NCI-H1417 (cell line): ENCODE measurements at regions not wholly inside any gene's neighbourhood (a gene's known extent, or its start where the extent isn't known, plus 50 kb on each side); places are given as distances from the start of the nearest gene placed in this dataset.

Experiments used
- DNase-seq, 3 experiments: peaks; one replicate each; lab custom pipeline; 2025; lab: John Stamatoyannopoulos, UW

DNA sequence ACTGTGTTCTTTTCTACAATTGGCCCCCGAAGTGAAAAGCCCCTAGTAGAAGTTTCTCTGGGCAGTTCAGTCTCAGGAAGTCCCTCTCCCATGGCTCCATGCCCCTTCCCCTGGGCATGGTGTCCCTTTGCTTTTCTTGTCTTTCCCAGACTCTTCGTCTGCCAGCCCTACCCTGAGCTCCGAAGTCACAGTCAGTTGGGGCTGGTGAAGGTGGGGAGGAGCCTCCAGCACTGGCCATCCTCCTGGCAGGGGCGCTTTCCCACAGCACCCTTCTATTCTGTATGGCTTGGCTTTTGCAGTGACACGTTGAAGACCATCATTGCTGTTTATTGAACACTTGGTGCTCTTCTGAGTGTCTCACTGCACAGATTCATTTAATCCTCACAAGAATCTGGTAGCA, 195.1 kb upstream of the CADM1 start:
- no peak for DNase-seq

DNA sequence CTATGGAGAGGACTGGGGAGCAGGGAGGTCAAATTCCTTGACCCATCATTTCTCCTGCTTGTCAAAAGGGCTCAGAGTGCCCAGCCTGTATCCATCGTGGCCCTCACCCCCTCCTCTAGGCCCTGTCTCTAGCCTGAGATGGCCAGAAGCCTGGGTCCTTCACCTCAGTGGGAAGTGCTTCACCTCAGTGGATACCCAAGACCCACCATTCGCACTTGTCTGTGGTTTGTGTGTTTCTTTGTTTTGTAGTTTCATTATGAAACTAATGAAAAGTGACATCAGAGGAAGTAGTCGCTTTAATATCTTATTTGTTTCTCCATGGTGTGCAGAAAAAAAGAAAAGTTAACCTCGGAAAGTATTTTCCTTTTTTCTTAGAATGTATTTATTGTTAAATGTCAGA, 194.0 kb upstream of the CADM1 start:
- DNase-seq: no peak

DNA sequence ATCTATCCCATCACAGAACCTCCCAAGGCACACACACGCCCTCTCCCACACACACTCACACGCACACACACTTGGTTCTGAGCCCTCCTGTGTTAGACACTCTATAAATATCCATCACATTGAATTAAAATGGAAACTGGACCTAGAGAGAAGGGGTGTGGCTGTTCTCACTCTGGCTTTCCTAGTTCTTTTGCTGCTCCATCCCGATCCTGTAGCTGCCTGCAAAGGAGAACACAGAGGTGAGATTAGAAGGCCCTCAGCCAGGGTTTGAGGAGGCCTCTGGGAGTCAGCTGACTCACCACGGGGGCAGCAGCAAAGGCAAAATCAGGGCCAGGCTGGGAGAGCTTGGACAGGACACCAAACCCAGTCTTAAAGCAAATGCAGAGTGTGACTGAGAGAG, 192.3 kb upstream of the CADM1 start:
- no peak for DNase-seq

DNA sequence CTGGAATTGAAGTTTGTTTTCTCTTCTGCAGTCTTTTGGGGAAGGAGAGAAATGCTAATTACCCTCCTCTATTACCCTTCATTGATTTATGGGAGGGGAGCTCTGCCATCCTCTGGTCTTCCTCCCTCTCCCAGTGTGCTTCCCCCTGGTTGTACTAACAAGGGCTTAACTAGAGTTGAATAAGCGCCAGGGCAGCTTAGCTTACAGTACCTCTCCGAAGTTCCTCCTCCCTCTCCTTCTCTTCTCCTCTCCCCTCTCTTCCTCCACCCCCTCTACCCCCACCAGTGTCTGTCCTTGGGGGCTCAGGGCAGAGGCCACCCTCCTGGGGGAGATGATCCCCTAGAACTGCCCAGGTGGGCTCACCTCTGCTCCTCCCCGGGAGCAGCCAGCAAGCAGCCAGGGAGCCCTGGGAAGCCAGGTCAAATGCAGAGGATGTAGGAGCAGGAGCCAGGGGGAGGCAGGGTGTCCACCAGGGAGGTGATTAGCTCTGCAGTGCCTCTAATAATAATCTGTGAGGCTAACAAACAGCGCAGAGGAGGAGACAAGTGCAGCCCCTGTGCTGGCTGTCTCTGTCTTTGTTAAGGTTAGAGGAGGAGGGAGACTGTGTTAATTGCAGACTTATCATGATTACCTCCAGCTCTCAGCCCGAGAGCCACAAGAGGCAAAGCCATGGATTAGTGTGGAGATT, 191.6 kb upstream of the CADM1 start:
- DNase-seq: peak in 2 of 3 experiments; percentile 69 to 90

DNA sequence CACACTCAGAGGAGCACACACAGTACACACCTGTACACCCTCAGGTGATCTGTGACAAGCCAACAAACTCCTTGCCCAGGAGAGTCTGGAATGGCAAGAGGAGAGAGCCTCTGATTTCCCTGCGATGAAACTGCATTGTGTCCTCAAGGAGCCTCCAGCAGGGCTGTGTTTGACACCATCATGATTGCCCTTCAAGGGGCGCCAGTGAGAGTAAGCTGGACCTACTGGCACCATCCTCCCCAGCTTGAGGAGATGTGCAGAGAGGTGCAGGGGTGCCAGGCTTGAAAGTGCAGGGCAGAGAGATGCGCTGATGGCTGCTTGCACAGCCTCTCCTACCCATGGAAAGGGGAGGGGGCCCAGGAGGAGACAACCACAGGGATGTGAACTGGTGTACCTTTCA, 188.8 kb upstream of the CADM1 start:
- no peak for DNase-seq

DNA sequence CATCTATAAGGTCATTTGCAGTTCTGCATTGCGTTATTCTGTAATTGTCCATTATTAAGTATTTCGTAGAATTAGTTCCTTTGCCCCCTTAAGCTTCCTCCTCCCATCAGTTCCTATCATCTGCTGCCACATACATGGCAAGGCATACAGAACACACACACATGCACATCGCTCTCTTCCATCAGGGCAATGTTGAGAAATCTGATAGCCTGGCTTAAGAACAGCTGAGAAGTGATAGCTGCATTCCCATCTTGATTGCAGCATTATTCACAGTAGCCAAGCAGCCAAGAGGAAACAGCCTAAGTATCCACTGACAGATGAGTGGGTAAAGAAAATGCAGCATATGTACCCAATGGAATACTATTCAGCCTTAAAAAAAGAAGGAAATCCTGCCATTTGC, 186.8 kb upstream of the CADM1 start:
- no peak for DNase-seq

DNA sequence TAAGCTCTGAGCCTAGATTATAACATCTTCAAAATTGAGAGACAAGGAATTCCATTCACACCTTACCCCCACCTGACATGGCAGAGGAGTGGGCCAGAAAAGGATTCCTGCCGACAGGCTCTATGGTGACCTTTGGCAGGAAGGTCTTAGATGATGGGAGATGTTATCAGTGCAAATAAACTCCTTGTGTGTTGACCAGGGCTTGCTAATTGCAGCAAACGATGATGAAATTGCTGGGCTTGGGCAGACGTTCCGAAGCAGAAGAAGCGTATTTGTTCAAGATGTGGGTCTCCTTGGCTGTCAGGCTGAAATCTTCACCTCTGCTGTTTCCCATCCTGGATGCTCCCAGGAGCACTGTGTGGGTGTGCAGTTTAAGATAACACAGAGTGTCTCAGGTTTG, 183.7 kb upstream of the CADM1 start:
- DNase-seq: no peak

DNA sequence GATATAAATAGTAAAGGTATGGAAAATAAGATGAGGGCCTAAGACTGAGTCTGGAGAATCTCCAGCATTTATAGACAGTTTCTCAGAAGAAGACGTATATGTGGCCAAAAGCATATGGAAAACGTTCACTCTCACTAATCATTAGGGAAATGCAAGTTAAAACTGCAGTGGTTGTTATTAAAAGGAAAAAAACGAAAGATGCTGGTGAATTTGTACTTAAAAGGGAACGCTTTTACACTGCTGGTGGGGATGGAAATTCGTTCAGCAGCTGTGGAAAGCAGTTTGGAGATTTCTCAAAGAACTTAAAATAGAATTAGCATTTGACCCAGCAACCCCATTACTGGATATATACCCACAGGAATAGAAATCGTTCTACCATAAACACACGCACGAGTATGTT, 180.5 kb upstream of the CADM1 start:
- DNase-seq: no peak

DNA sequence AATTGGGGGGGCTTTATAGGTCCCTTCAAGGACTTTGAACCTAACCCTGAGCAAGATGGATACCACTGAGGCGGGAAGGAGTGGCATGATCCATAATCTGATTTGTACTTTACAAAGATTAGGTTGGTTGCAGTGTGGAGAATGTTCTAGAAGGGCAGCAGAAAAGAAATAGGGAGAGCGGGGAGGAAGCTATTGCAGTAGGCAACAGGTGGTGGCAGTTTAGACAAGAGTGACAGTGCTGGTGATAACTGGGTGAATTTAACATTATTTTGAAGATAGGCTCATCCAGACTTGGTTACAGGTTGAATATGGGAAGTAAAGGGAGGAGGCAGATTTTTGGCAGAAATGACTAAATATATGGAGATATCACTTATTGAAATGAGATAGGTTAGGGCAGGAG, 179.9 kb upstream of the CADM1 start:
- no peak for DNase-seq

DNA sequence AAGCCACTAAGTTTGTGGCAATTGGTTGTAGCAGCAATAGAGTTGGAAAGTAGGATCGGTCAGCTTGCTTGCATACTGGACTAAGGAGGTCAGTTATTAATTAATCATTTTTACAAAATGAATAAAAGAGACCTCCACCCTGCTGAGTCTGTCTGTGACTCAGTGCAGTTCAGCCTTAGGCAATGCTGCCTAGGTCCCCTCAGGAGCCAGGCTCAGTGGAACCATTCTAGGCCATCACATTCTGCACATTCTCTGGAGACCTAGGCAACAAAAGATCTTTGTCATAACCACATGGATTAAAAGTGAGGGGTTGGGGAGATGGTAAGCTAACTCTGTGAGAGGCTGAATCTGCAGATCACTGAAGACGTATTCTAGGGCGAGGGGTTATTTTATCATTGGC, 178.7 kb upstream of the CADM1 start:
- no peak for DNase-seq

DNA sequence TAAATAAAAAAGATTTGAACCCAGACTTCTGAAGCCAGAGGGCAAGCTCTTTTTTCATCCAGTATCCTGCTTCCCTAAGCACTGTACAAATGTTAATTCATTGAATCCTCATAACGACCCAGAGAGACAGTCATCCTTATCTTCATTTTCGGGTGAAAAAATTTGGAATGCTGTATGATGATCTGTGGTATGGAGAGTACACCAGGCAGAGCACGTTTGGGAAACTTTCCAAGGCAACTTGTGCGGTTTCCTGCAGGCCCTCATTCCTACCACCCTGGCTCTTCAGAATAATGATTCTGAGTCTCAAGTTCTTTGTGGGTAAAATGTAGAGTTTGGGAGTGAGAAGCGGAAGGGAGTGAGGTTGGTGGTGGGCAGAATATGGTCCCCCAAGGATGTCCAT, 177.9 kb upstream of the CADM1 start:
- DNase-seq: no peak

DNA sequence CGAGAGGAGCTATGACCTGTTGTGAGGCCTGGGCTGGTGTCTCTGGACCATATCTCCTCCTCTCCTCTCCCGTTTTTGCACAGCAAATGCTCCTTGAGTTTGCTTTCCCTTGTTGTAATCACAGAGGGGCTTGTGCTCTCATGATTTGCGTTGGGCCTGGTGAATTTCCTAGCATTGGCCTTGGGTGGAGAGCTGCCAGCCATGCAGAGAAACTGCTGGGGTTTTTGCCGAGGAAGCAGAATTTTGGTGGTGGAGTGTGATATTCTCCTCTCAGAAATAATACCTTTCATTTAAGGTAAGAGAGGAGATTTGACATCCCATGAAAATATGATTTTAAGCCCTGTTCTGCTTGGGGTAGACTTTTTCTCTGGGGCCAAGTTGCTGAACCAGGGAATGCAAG, 175.7 kb upstream of the CADM1 start:
- no peak for DNase-seq

DNA sequence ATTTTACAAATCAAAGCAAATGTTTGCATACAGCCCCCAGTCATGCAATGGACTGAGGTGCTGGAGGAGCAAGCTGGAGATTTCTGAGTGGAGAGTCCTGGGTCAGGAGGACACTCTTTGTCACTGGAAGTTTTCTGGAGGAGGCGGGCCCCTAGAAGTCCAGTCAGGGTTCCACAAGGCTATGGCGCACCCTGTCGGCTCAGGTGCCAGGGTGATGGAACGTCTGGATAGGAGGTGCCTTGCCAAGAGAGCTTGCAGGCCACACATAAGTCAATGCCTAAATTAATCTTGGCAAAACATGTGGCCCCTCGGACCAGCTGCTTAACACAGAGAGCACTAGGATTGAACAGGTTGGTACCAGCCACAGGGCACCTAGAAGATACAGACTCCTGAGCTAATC, 174.7 kb upstream of the CADM1 start:
- DNase-seq: peak in 1 of 3 experiments; percentile 74

DNA sequence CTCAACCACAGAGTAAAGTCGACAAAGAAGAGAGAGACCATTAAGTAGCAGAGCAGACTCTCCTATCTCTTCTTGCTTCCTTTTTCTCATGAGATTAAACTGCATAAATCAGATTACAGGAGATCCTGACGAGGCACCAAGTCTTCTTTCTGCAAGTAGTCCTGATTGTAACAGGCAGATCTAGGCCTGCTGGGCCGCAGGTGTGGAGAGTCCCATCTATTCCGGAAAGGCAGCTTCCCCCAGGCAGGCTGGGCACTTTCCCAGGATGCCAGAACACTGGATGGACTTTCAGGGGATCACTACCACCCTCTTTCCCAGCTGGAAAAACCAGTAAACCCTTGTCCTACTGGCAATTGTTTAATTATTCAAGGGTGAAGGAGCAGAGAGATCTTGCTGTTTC, 173.0 kb upstream of the CADM1 start:
- no peak for DNase-seq

DNA sequence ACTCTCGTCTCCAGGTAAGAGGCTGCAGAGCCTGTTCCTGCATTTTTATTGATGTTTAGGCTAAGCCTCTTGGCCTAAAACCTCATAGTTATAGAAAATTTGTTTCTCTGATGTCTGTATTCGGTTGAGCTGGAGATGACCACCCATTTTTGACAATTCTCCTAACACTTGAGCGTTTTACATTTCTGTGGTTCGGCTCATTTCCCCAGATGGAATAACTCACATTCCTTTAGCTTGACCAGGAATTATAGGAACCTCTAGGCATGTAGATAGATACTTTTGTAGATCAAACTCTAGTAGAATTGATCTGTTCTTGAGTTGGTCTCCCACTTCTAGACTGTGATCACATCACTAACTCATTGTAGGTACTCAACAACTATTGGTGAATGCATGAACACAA, 172.6 kb upstream of the CADM1 start:
- DNase-seq: peak in 1 of 3 experiments; percentile 43

DNA sequence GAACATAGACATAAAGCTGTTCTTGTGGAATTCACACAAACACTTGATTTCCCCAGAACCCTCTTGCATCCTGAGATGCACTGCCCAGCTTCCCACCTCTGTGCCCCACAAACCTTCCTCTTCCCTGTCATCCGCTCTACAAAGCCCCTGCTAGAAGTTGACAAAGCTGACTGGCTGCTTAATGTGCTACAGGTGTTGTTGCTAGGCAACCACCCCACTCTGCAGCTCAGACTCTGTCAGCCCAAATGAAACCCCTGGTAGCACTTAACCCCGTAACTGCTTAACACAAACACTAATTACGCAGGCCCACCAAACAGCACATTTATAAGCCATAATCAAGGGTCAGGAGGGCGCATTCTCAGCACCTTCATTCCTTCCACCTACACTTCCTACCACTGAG, 172.0 kb upstream of the CADM1 start:
- peak; percentile 9 to 91 (median 72) for DNase-seq

DNA sequence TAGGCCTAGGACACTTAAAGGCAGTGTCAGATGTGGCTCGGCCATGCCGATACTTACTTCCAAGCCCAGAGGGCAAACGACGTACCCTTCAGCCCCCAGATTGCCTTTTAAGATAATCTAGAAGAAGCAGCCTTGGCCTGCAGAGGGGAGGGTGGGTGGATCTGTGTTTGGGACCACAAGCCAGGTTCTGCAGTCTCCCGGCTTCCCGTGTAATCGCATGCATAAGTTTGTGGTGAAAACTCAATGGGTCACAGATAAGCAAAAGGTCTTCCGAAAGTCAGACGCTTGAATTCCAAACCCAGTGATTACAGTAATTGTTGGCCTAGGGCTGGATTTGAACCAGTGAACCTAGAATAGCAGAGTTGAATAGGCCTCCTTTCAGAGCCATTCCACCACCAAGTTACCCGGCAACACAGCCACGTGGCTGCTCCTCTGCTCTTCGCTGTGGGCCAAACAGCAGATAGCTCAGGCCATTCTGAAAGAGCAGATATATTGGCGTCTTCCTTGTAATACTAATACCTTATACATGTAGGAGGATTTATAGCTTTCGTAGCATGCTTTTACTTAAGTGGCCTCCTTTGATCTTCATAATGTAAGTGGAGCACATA, 170.8 kb upstream of the CADM1 start:
- no peak for DNase-seq

DNA sequence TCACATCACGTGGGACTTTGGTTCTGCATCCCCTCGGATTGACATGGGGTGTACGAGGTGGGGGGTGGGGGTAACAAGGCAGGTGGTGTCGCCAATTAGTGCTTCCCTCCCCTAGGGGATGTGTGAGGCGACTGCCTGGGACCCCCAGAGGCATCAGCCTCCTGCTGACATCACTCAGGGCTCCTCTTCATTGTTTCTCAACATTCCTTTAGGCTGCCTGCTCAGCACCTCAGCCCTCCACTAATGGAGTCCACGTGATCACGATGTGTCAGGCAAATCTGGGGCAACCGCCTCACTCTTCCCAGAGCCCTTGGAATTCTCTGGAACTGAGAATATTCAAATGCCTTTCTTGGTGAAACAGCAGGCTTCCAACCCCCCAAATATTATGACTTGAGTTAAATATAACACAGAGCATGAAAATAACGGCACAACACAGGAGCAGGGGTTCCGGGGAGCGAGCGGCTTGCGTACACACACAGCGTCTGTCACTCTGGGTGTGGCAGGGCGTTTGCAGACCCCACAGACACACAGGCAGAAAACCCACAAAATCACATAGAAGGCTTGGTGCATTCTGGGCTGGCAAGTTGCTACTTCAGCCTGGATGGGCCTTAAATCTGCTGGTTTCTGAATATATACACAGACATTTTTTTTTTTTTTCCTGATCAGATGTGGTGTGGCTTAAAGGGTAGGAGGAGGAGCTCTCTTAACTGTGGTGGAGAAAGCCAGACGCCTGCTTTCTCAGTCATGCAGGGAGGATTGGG, 170.1 kb upstream of the CADM1 start:
- DNase-seq: peak in 1 of 3 experiments; percentile 3

DNA sequence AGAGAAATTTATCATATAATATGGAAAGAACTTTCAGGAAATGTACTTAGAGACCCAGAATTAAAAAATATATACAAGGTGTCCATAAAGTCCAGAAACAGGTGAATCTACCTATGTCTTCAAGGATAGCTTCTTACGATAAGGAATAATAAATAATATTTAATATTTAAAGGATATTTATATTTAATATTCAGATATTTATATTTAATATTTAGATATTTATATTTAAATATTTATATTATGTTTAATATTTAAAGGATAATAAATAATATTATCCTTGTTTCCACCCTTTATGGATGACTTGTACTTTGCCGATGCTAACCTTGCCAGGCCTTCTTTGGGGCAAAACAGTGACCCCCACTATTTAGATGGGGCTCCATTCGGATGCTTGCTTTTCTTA, 169.5 kb upstream of the CADM1 start:
- DNase-seq: no peak

DNA sequence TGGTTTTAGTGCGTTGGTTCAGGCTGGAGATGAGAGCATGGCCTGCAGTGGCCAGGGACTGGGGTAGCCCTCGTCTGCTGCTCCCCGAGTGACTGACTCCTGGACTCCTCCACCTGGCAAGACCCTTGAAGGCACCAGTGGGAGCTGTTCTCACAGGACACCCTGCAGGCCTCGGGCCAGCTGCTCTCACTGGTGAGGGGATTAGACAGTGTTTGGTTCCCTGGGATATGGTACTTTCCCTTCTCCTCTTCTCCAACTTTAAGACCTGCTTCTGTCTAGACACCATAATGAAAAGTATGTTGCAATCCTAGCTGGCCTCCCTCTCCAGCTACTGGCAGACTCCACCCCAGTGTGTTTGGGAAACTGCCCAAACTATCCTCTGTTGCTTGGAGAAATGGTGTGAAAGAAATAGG, 168.8 kb upstream of the CADM1 start:
- DNase-seq: no peak

DNA sequence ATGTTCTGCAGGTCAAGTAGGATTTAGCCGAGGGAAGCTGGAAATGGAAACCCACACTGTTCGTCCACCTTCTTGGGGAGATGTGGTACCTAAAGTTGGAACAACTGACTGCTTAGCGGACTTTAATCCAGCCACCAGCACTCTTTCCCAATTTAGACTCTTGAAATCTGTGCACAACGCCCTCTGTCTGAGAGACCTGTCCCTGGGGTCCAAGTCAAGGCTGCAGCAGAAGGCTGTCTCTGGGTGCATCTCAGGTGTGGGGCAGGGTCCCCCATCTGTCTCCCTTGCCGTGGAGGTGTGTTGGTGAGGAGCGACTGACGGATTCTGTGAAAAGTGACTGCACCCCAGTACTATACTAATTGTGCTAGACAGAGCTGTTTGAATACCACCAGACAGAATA, 168.2 kb upstream of the CADM1 start:
- DNase-seq: no peak

DNA sequence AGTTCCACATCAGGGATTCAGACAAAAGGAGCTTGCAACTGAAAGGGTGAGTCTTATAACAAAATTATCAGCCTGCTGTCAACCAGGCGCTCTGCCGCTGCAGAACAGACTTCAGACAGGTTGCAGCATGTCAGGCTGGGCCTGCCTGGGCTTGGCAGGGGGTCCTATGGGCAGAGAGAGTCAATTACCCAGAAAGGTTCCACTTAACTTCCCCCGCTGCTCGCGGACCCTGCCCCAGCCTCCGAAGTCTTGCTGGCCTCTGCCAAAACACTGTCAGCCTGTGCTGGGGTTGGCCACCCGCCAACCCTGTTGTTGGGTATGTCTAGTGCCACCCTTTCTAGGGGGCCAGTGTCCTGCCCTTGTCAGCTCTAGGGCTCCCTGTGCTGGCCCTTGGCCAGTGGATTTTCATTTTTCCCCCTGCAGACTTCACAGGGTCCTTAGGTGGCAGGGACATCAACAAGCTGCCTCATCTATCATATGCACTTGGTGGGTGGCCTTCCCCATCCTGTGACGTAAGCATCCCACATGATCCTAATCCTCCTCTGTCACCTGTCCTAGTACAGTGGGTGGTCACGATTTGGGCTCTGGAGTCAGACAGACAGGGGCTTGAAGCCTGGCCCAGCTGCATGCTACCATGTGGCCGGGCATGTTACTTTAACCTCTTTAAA, 166.5 kb upstream of the CADM1 start:
- peak; percentile 65 to 96 (median 87) for DNase-seq

DNA sequence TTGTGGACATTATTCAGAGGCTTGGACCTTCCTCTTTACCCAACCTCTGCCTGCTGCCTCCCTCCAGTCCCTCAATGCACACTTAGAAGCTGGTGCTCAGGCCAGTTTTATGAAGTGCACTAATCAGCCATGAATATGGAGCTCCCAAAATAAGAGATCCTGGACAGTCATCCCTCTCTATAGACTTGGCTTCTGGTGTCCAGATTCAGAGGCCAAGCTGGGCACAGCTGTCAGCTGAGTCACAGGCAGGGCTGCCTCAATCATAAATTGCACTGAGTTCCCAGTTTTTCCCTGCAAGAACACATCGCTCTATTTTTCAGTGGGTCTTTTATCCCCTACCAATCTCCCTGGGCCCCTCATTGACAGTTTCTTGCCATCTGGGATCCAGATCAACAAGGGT, 161.7 kb upstream of the CADM1 start:
- no peak for DNase-seq
